HepG2 (cell line): ENCODE measurements at regions not wholly inside any gene's neighbourhood (a gene's known extent, or its start where the extent isn't known, plus 50 kb on each side); places are given as distances from the start of the nearest gene placed in this dataset.

Source experiments
- ATAC-seq: fragments of 200-7000 bp; cut with Tn5 transposase; 3 replicates; pipeline ENCODE4 v1.9.1; 2020; ENCODE audit warnings: mild to moderate bottlenecking, moderate library complexity
- BruUV-seq: library from RNA; stranded (reverse); fragments of 400-500 nt; replicated peaks from 2 replicates; lab custom pipeline; 2021; lab: Mats Ljungman, UMichigan
- CTCF ChIA-PET: fragments of 300-600 bp; formaldehyde crosslinking; extraction: SDS; loops from one replicate; lab custom pipeline; 2021; ENCODE audit warnings: low total read pairs, inconsistent platforms, low intra/inter-chr PET ratio; lab: Yijun Ruan, JAX
- POLR2A ChIA-PET: fragments of 350-600 bp; sonication (Branson Sonifier 250); formaldehyde crosslinking; loops from one replicate; lab custom pipeline; 2020; ENCODE audit warnings: antibody characterized with exemption, inconsistent platforms; lab: Yijun Ruan, JAX
- DNase-seq: peaks from one replicate; pipeline ENCODE4 v3.0.0-alpha.2; 2015; ENCODE audit warnings: low spot score
- FAIRE-seq: peaks from 3 replicates; lab custom pipeline; 2011; peaks lifted over from hg19 to GRCh38; lab: Jason Lieb, UNC
- H2AFZ ChIP-seq: one replicate; pipeline ENCODE4 v1.6.1; 2011; ENCODE audit warnings: low read length, inconsistent platforms
- H3K27ac ChIP-seq: fragments of 300-600 bp; 3 replicates; pipeline ENCODE4 v1.8.0; 2011; ENCODE audit warnings: mixed run types, mild to moderate bottlenecking, mixed read lengths, low read length, inconsistent platforms; ENCODE audit not compliant: insufficient read depth; ENCODE audit errors: extremely low read length
- H3K27me3 ChIP-seq, 2 experiments: fragments of 200-600 bp in 1 of 2; 2 replicates in 1 of 2; 3 replicates in 1 of 2; pipeline versions ENCODE4 v1.6.0 to v1.8.0; 2011; ENCODE audit warnings: low read length in 2 of 2, mild to moderate bottlenecking in 2 of 2, moderate library complexity in 2 of 2, inconsistent platforms in 1 of 2; ENCODE audit not compliant: insufficient read depth in 2 of 2, control insufficient read depth in 1 of 2
- H3K36me3 ChIP-seq, 2 experiments: fragments of 200-600 bp in 1 of 2; replicated peaks in 1 of 2; 2 replicates in 1 of 2; 3 replicates in 1 of 2; pipeline versions ENCODE4 v1.5.1 to v1.8.0; 2011; ENCODE audit warnings: low read length in 2 of 2, inconsistent platforms in 1 of 2; ENCODE audit not compliant: insufficient read depth in 2 of 2, control insufficient read depth in 1 of 2
- H3K4me1 ChIP-seq: 2 replicates; pipeline ENCODE4 v1.5.1; 2012; ENCODE audit warnings: low read length, inconsistent platforms; ENCODE audit not compliant: insufficient read depth
- H3K4me2 ChIP-seq: 2 replicates; pipeline ENCODE4 v1.6.0; 2011; ENCODE audit warnings: low read depth, low read length, inconsistent platforms
- H3K4me3 ChIP-seq, 3 experiments: fragments of 200-600 bp in 1 of 3; sonication (generic), shearing (Covaris generic) in 1 of 3; replicated peaks in 1 of 3; 2 replicates each; pipeline ENCODE4 v1.5.1; 2011 to 2016; ENCODE audit warnings: low read length in 3 of 3, inconsistent platforms in 2 of 3, low read depth in 2 of 3, mild to moderate bottlenecking in 2 of 3, control low read depth in 1 of 3, mixed read lengths in 1 of 3; ENCODE audit not compliant: insufficient read depth in 1 of 3
- H3K79me2 ChIP-seq: one replicate; pipeline ENCODE4 v1.6.1; 2011; ENCODE audit warnings: low read length, inconsistent platforms; ENCODE audit not compliant: insufficient read depth
- H3K9ac ChIP-seq: 2 replicates; pipeline ENCODE4 v1.6.0; 2011; ENCODE audit warnings: mild to moderate bottlenecking, low read depth, low read length, inconsistent platforms; ENCODE audit not compliant: insufficient read depth
- H3K9me3 ChIP-seq: 2 replicates; pipeline ENCODE4 v1.5.1; 2012; ENCODE audit warnings: mild to moderate bottlenecking, low read length
- H4K20me1 ChIP-seq: 2 replicates; pipeline ENCODE4 v1.6.0; 2011; ENCODE audit warnings: inconsistent platforms, mild to moderate bottlenecking, low read length, moderate library complexity; ENCODE audit not compliant: insufficient read depth
- ARNTL ChIP-seq: sonication (generic); formaldehyde crosslinking; IDR thresholded peaks from 2 replicates; pipeline ENCODE4 v1.4.0; 2020; ENCODE audit warnings: mild to moderate bottlenecking, missing genetic modification reagents
- CAMTA2 ChIP-seq: sonication (generic); formaldehyde crosslinking; IDR thresholded peaks from 2 replicates; pipeline ENCODE4 v1.4.0; 2020; ENCODE audit warnings: mild to moderate bottlenecking, missing genetic modification reagents, borderline replicate concordance
- FOXK1 ChIP-seq: sonication (generic); formaldehyde crosslinking; IDR thresholded peaks from 2 replicates; pipeline ENCODE4 v1.4.0; 2020; ENCODE audit warnings: low read depth, missing genetic modification reagents, borderline replicate concordance
- GMEB1 ChIP-seq: sonication (generic); formaldehyde crosslinking; IDR thresholded peaks from 2 replicates; pipeline ENCODE4 v1.5.1; 2020; ENCODE audit warnings: missing genetic modification reagents, mild to moderate bottlenecking, borderline replicate concordance
- IRF1 ChIP-seq: sonication (generic); formaldehyde crosslinking; IDR thresholded peaks from 2 replicates; pipeline ENCODE4 v1.4.0; 2020; ENCODE audit warnings: low read depth, mild to moderate bottlenecking, missing genetic modification reagents
- MED8 ChIP-seq: sonication (generic); formaldehyde crosslinking; IDR thresholded peaks from 2 replicates; pipeline ENCODE4 v1.8.1; 2023; ENCODE audit warnings: mild to moderate bottlenecking, missing genetic modification reagents; ENCODE audit not compliant: insufficient replicate concordance
- NR1H2 ChIP-seq: sonication (generic); formaldehyde crosslinking; IDR thresholded peaks from 2 replicates; pipeline ENCODE4 v1.8.1; 2022; ENCODE audit warnings: low read depth, missing genetic modification reagents, borderline replicate concordance
- SALL2 ChIP-seq: sonication (generic); formaldehyde crosslinking; IDR thresholded peaks from 2 replicates; pipeline ENCODE4 v1.8.1; 2023; ENCODE audit warnings: mild to moderate bottlenecking, missing genetic modification reagents, inconsistent platforms
- YEATS2 ChIP-seq: sonication (generic); formaldehyde crosslinking; IDR thresholded peaks from 2 replicates; pipeline ENCODE4 v1.4.0; 2020; ENCODE audit warnings: missing genetic modification reagents, borderline replicate concordance
- ZHX1 ChIP-seq: sonication (generic); formaldehyde crosslinking; IDR thresholded peaks from 2 replicates; pipeline ENCODE4 v1.8.1; 2022; ENCODE audit warnings: low read depth, mild to moderate bottlenecking, missing genetic modification reagents
- ZKSCAN1 ChIP-seq: fragments of 150-350 bp; IDR thresholded peaks from 2 replicates; pipeline ENCODE4 v1.6.1; 2014; ENCODE audit warnings: low read length
- ZNF281 ChIP-seq: sonication (generic); formaldehyde crosslinking; IDR thresholded peaks from 2 replicates; pipeline ENCODE4 v1.4.0; 2020; ENCODE audit warnings: missing genetic modification reagents, borderline replicate concordance
- ZNF512 ChIP-seq: sonication (generic); formaldehyde crosslinking; IDR thresholded peaks from 2 replicates; pipeline ENCODE4 v1.4.0; 2020; ENCODE audit warnings: mild to moderate bottlenecking, missing genetic modification reagents
- WGBS: methylation state at CpG from one replicate; pipeline ENCODE4 v1.1.6; 2017; ENCODE audit warnings: low lambda C conversion rate; 5-methylcytosine and 5-hydroxymethylcytosine counted together
- in situ Hi-C: cut with HindIII; loops from 2 replicates; pipeline ENCODE4 v1.10.0; 2017; ENCODE audit warnings: low pct_unique_long_range_greater_than_20kb; ENCODE audit not compliant: extremely low pct_ligation_motif_present
- intact Hi-C: fragments of 100-400 bp; cut with micrococcal nuclease; formaldehyde crosslinking; loops from one replicate; pipeline ENCODE4 v1.10.0; 2022; ENCODE audit not compliant: unreplicated experiment

GRCh38 chr9:16315720-16316119, 554.8 kb downstream of the BNC2 start (continued):
- TF ChIP-seq ZNF281 (CRISPR knock-in tag) (no peak), FOXK1 (CRISPR knock-in tag) (no peak), CAMTA2 (CRISPR knock-in tag) (no peak), ZHX1 (CRISPR knock-in tag) (no peak)

- H3K79me2 ChIP-seq = no peaks in the 10 kb centered on the region
- H3K4me1 ChIP-seq = no peaks in the 10 kb centered on the region
- DNase-seq (no peak), FAIRE-seq (no peak), ATAC-seq (no peak)
- CTCF ChIA-PET = no interaction called here
- 4% methylated on average over 4 of the region's 9 CpGs for WGBS
- no peak overlapping the region for H2AFZ ChIP-seq
- peaks cover 0 to 9% of the 10 kb centered on the region in 2 experiments; a peak in 2 of 5 replicates for H3K27me3 ChIP-seq
- 0 out of 2 replicates have a peak, but pooled peaks cover 2% of the 10 kb centered on the region for H4K20me1 ChIP-seq
- intact Hi-C loops = no loop called here
- H3K4me3 ChIP-seq = no peak overlapping the region
- BruUV-seq = no TSS peak
- in situ Hi-C loops = no loop called here
- H3K4me2 ChIP-seq = no peak overlapping the region
- POLR2A ChIA-PET = no interaction called here
- no peaks in the 10 kb centered on the region for H3K9me3 ChIP-seq
- no peak overlapping the region for H3K9ac ChIP-seq
- no peaks in the 10 kb centered on the region for H3K36me3 ChIP-seq
- no peak overlapping the region for H3K27ac ChIP-seq
- no peak for TF ChIP-seq ZNF512 (CRISPR knock-in tag)
- TF ChIP-seq SALL2 = no peak
- TF ChIP-seq MED8 (CRISPR knock-in tag) = no peak
- no peak for TF ChIP-seq IRF1 (CRISPR knock-in tag)
- TF ChIP-seq NR1H2 = no peak
- no peak for TF ChIP-seq ZKSCAN1
- no peak for TF ChIP-seq GMEB1 (CRISPR knock-in tag)
- TF ChIP-seq ARNTL (CRISPR knock-in tag) = no peak
- no peak for TF ChIP-seq YEATS2 (CRISPR knock-in tag)
Observed at GRCh38 chr9:16316456-16316855, 554.0 kb downstream of the BNC2 start.
